Stimulated activated CD4-positive, alpha-beta T cell treated with anti-CD3 and anti-CD28 coated beads, Interleukin-2, amount 100 ng/mL, for 48 hours (primary cell): ENCODE measurements at regions not wholly inside any gene's neighbourhood (a gene's known extent, or its start where the extent isn't known, plus 50 kb on each side); places are given as distances from the start of the nearest gene placed in this dataset.
"Not testable (repeated sequence)": the region's sequence is repeated elsewhere in the genome, so short reads cannot be mapped to it uniquely, and the experiment has no call there.

Experiments used
- DNase-seq, 2 donors: peaks; one replicate each; pipeline ENCODE4 v3.0.0-alpha.2; 2020

- DNase-seq = no peak
These were observed 51.0 kb downstream of the FHIP2A start for GRCh38 chr10:114872519-114873087.

GRCh38 chr10:114874827-114875411, 53.3 kb downstream of the FHIP2A start:
- DNase-seq = no peak

DNA sequence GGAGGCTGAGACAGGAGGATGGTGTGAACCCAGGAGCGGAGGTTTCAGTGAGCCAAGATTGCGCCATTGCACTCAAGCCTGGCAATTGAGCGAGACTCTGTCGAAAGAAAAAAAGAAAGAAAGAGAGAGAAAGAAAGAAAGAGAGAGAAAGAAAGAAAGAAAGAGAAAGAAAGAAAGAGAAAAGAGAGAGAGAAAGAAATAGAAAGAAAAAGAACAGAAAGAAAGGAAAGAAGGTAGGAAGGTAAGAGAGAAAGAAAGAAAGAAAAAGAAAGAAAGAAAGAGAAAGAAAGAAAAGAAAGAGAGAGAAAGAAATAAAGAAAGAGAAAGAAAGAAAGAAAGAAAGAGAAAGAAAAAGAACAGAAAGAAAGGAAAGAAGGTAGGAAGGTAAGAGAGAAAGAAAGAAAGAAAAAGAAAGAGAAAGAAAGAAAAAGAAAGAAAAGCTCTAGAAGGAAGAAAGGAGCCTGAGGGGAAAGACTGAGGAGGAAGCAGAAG, 54.1 kb downstream of the FHIP2A start:
- not testable (repeated sequence) for DNase-seq

GRCh38 chr10:114876169-114876568, 54.6 kb downstream of the FHIP2A start:
- DNase-seq = no peak

- peak; percentile 50 to 53 for DNase-seq
These were observed 55.2 kb downstream of the FHIP2A start for GRCh38 chr10:114876602-114877300.

DNA sequence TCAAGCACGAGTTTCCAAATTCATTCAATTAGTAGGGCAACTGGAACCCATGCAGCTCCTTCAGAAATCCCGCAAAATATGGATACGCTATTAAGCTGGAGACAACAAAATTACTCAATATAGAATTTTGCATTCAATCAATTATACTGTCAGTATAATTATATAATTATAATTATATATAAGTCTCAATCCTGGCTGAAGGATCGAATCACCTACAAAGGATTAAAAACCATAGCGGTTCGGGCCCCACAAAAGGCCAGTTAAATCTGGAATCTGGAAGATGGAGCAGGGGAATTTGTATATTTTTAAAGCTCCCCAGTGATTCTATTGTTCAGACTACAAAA, 55.7 kb downstream of the FHIP2A start:
- DNase-seq = no peak

- no peak for DNase-seq
These were observed 57.5 kb downstream of the FHIP2A start for GRCh38 chr10:114879093-114879492.

DNA sequence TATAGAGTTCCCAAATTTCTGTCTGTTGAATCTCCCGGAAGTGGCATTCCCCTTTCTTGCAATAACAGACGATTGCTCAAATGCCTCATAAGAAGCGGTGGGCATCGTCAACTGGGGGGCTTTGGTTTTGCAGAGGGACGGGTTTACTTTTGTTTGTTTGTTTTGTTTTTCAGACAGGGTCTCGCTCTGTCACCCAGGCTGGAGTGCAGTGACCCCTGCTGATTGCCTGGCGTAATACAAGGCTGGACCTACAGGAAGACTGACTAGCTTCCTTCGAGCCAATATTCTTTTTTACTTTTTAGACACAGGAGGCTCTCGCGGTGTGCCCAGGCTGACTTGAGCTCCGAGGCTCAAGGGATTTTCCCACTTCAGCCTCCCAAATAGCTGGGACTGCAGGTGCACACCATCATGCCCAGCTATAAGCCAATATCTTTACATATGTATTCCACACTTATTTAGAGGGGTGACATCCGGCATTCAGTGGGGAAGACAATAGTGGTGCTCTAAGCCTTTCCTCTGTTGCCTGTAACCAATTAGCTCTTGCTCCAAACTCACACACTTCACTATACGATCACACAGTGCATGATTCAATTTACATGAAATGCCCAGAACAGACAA, 58.1 kb downstream of the FHIP2A start:
- peak; percentile 23 to 41 for DNase-seq

- no peak for DNase-seq
These were observed 56.6 kb upstream of the TRUB1 start for GRCh38 chr10:114881417-114881816.

- no peak for DNase-seq
These were observed 56.1 kb upstream of the TRUB1 start for GRCh38 chr10:114881901-114882300.

- DNase-seq = no peak
These were observed 52.6 kb upstream of the TRUB1 start for GRCh38 chr10:114885443-114885842.
